K562 (cell line): ENCODE measurements at regions not wholly inside any gene's neighbourhood (a gene's known extent, or its start where the extent isn't known, plus 50 kb on each side); places are given as distances from the start of the nearest gene placed in this dataset.

Experiments used
- ATAC-seq: fragments of 200-7000 bp; cut with Tn5 transposase; 3 replicates; pipeline ENCODE4 v1.9.1; 2020; ENCODE audit warnings: moderate library complexity
- BruUV-seq: library from RNA; stranded (reverse); fragments of 400-500 nt; replicated peaks from 2 replicates; lab custom pipeline; 2021; lab: Mats Ljungman, UMichigan
- CTCF ChIA-PET: fragments of 300-600 bp; formaldehyde crosslinking; extraction: SDS; loops from one replicate; lab custom pipeline; 2021; ENCODE audit warnings: low intra/inter-chr PET ratio; lab: Yijun Ruan, JAX
- POLR2A ChIA-PET: fragments of 300-600, 350-650 bp; sonication (Branson Sonifier 250); formaldehyde crosslinking; extraction: SDS; loops from one replicate; lab custom pipeline; 2021; ENCODE audit warnings: antibody characterized with exemption, inconsistent platforms; lab: Yijun Ruan, JAX
- DNase-seq, 4 experiments: peaks; one replicate each; pipeline versions ENCODE4 v3.0.0 to v3.0.0-alpha.2; 2011 to 2018; ENCODE audit warnings: low spot score in 3 of 4, mixed read lengths in 3 of 4; ENCODE audit errors: extremely low read depth in 1 of 4
- FAIRE-seq: peaks from 2 replicates; lab custom pipeline; 2011; peaks lifted over from hg19 to GRCh38; lab: Jason Lieb, UNC
- H2AFZ ChIP-seq: 2 replicates; pipeline ENCODE4 v1.6.0; 2011; ENCODE audit warnings: low read depth, low read length, control low read depth, inconsistent platforms
- H3K27ac ChIP-seq: fragments of 200-600 bp; 3 replicates; pipeline ENCODE4 v1.8.0; 2011; ENCODE audit warnings: low read depth, mild to moderate bottlenecking, control low read depth, inconsistent platforms, low read length, moderate library complexity, mixed read lengths; ENCODE audit errors: extremely low read depth
- H3K27me3 ChIP-seq, 2 experiments: fragments of 300-600 bp in 1 of 2; 2 replicates in 1 of 2; 3 replicates in 1 of 2; pipeline versions ENCODE4 v1.6.0 to v1.8.0; 2011; ENCODE audit warnings: inconsistent platforms in 2 of 2, low read length in 2 of 2, mild to moderate bottlenecking in 1 of 2, mixed read lengths in 1 of 2, moderate library complexity in 1 of 2; ENCODE audit not compliant: control insufficient read depth in 2 of 2, insufficient read depth in 2 of 2
- H3K36me3 ChIP-seq: fragments of 300-600 bp; 3 replicates; pipeline ENCODE4 v1.8.0; 2011; ENCODE audit warnings: mild to moderate bottlenecking, low read length, inconsistent platforms; ENCODE audit not compliant: control insufficient read depth, insufficient read depth
- H3K4me1 ChIP-seq, 2 experiments: fragments of 200-600 bp in 1 of 2; replicated peaks in 1 of 2; 2 replicates in 1 of 2; 3 replicates in 1 of 2; pipeline versions ENCODE4 v1.5.1 to v1.8.0; 2011; ENCODE audit warnings: inconsistent platforms in 2 of 2, low read length in 2 of 2, mild to moderate bottlenecking in 1 of 2, mixed read lengths in 1 of 2, moderate library complexity in 1 of 2; ENCODE audit not compliant: control insufficient read depth in 2 of 2, insufficient read depth in 2 of 2
- H3K4me2 ChIP-seq: 2 replicates; pipeline ENCODE4 v1.6.1; 2011; ENCODE audit warnings: low read length, control low read depth, inconsistent platforms, mixed read lengths; ENCODE audit not compliant: insufficient read depth
- H3K4me3 ChIP-seq: fragments of 200-600 bp; sonication (generic), shearing (Covaris generic); 2 replicates; pipeline ENCODE4 v1.5.1; 2016; ENCODE audit warnings: control low read depth, inconsistent platforms
- H3K79me2 ChIP-seq: fragments of 200-600 bp; 3 replicates; pipeline ENCODE4 v1.8.0; 2011; ENCODE audit warnings: low read length, inconsistent platforms; ENCODE audit not compliant: control insufficient read depth, insufficient read depth
- H3K9ac ChIP-seq, 2 experiments: 2 replicates each; pipeline versions ENCODE4 v1.6.0 to v1.6.1; 2011; ENCODE audit warnings: low read depth in 2 of 2, low read length in 2 of 2, control low read depth in 1 of 2, inconsistent platforms in 1 of 2, mild to moderate bottlenecking in 1 of 2, mixed read lengths in 1 of 2; ENCODE audit not compliant: insufficient read depth in 1 of 2
- H3K9me1 ChIP-seq: one replicate; pipeline ENCODE4 v1.6.0; 2011; ENCODE audit warnings: inconsistent platforms, mild to moderate bottlenecking, low read length, moderate library complexity; ENCODE audit not compliant: control insufficient read depth, insufficient read depth
- H3K9me3 ChIP-seq: replicated peaks from 2 replicates; pipeline ENCODE4 v1.5.1; 2011; ENCODE audit warnings: low read depth, low read length, inconsistent platforms; ENCODE audit not compliant: control insufficient read depth, insufficient read depth
- H4K20me1 ChIP-seq: replicated peaks from 2 replicates; pipeline ENCODE4 v1.6.1; 2011; ENCODE audit warnings: low read length, inconsistent platforms, mixed read lengths; ENCODE audit not compliant: control insufficient read depth, insufficient read depth
- CBX5 ChIP-seq: IDR thresholded peaks from 2 replicates; pipeline ENCODE4 v1.6.1; 2014; ENCODE audit warnings: low read depth, borderline replicate concordance
- RAD21 ChIP-seq, 2 experiments: fragments of 250-450 bp in 1 of 2; fragments of 450-650 bp in 1 of 2; sonication (Bioruptor Pico) in 1 of 2; formaldehyde crosslinking in 1 of 2; IDR thresholded peaks in 1 of 2; conservative IDR thresholded peaks in 1 of 2; 2 replicates each; pipeline versions ENCODE4 v1.4.0 to v1.8.0; 2020 to 2022; ENCODE audit warnings: mild to moderate bottlenecking in 2 of 2, moderate library complexity in 1 of 2
- RBM25 ChIP-seq: fragments of 200-400 bp; formaldehyde crosslinking; IDR thresholded peaks from 2 replicates; pipeline ENCODE4 v1.6.1; 2018; ENCODE audit warnings: low read length, low read depth, moderate library complexity; ENCODE audit not compliant: severe bottlenecking
- TFAP4 ChIP-seq: sonication (generic); formaldehyde crosslinking; IDR thresholded peaks from 2 replicates; pipeline ENCODE4 v1.8.0; 2022; ENCODE audit warnings: missing genetic modification reagents, mild to moderate bottlenecking, moderate library complexity, borderline replicate concordance
- TSC22D4 ChIP-seq: fragments of 450-650 bp; IDR thresholded peaks from 2 replicates; pipeline ENCODE4 v1.6.1; 2016; ENCODE audit warnings: missing genetic modification characterization, missing biosample characterization, control low read depth
- ZNF780A ChIP-seq: fragments of 250-450 bp; sonication (Bioruptor Pico); IDR thresholded peaks from 2 replicates; pipeline ENCODE4 v1.5.0; 2021; ENCODE audit warnings: mild to moderate bottlenecking
- ZSCAN29 ChIP-seq: fragments of 450-650 bp; IDR thresholded peaks from 2 replicates; pipeline ENCODE4 v1.6.1; 2017
- WGBS: fragments of 100-300 bp; shearing (Covaris generic); methylation state at CpG from one replicate; pipeline ENCODE4 v1.1.6; 2016; ENCODE audit warnings: low coverage, mixed read lengths; ENCODE audit not compliant: insufficient coverage; ENCODE audit errors: missing lambda C conversion rate; 5-methylcytosine and 5-hydroxymethylcytosine counted together
- in situ Hi-C: fragments of 300-500 bp; cut with MboI; formaldehyde crosslinking; loops from 4 replicates; pipeline ENCODE4 v1.15.0; 2018; ENCODE audit warnings: inconsistent platforms, mixed read lengths
- intact Hi-C: fragments of 100-400 bp; cut with micrococcal nuclease; formaldehyde crosslinking; loops from 2 replicates; pipeline ENCODE4 v1.14.2; 2022

- FAIRE-seq (no peak), ATAC-seq (no peak), DNase-seq (no peak)
- Histone ChIP-seq H2AFZ (no peak overlapping the region), H3K4me1 (peaks cover 0 to 3% of the 10 kb centered on the region in 2 experiments; a peak in 1 of 5 replicates), H3K27ac (no peak overlapping the region), H4K20me1 (peaks cover under 1% of the 10 kb centered on the region; the same call in 1 of the 2 replicates), H3K27me3 (peaks cover 42 to 92% of the 10 kb centered on the region in 2 experiments), H3K9me3 (no peaks in the 10 kb centered on the region), H3K36me3 (no peaks in the 10 kb centered on the region), H3K9ac (no peak overlapping the region), H3K4me3 (no peak overlapping the region), H3K4me2 (no peak overlapping the region), H3K79me2 (no peaks in the 10 kb centered on the region), H3K9me1 (no peaks in the 10 kb centered on the region)
- intact Hi-C loops (no loop called here), in situ Hi-C loops (no loop called here)
- POLR2A ChIA-PET: interaction anchor here (0.6 to 0.7 kb wide), 2 partner anchors 11 to 787 kb away, joined by 3 read pairs; no protein-coding TSS in a partner anchor
- BruUV-seq: no TSS peak
- CTCF ChIA-PET: no interaction called here
- TF ChIP-seq TSC22D4 (tag): no peak
- TF ChIP-seq ZSCAN29: no peak
- peak; percentile 46 for TF ChIP-seq RBM25
- no peak for TF ChIP-seq RAD21 (CRISPR knock-in tag; conservative IDR thresholded peaks at IDR 0.05 in 1 of 2, IDR thresholded peaks at IDR 0.05 in 1 of 2)
- TF ChIP-seq TFAP4 (CRISPR knock-in tag): no peak
- no peak for TF ChIP-seq CBX5
- no peak for TF ChIP-seq ZNF780A (CRISPR knock-in tag)
- WGBS: 4% methylated on average over 10 of the region's 11 CpGs
Observed at GRCh38 chr1:22323846-22324504, 127.7 kb upstream of the ZBTB40 start.
